NOMO-1 treated with DMSO at 0.1 percent for 48 hours (cell line): ENCODE measurements at regions not wholly inside any gene's neighbourhood (a gene's known extent, or its start where the extent isn't known, plus 50 kb on each side); places are given as distances from the start of the nearest gene placed in this dataset.
A peak's percentile ranks its signal among the peaks of the same experiment; 100 is the strongest.

ENCODE experiments used
- DNase-seq: peaks from one replicate; lab custom pipeline; 2025; ENCODE audit not compliant: unreplicated experiment; lab: John Stamatoyannopoulos, UW

DNA sequence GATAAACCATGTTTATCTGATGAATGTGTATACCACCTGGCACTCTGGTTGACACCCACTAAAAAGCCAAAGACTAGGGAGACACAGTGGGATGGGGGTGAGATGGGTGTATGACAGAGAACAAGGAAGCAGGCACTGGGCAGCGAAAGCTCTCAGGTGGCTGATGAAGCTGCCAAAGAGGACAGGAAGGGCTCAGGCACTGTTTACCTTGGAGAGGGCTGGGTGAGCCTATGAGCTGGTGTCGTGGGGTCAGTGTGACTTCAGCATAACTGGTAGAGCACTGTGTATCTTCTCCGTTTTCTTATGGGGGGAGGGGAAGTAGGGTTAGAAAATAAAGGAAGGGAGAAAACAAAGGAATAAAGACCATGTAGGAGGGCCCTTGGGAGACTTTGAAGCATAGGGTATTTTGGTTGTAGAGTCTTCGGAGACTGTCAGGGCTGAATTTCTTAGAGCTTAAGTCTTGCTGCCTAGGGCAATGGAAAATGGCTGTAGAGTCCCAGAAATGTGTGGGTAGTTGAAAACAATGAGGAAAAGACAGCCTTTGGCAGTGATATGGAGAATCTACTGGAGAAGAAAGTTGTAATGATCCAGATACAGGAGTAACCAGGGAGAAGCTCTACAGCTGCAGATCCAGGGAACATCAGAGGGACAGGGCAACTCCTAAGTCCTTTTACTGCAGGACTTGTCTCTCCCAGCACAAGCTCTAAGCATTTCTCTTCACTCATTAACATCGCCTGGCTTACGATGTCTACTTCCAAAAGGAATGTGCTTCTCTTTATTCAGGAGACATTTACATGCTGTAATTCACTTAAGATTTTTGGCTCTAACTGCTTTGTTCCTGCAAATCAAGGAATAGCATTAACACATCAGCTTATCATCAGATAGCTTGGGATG lies 120.0 kb downstream of the AQP4 start:
- DNase-seq = no peak

GRCh38 chr18:26741758-26742157 lies 123.7 kb downstream of the AQP4 start:
- no peak for DNase-seq

GRCh38 chr18:26741048-26741447 lies 124.5 kb downstream of the AQP4 start:
- DNase-seq = no peak

DNA sequence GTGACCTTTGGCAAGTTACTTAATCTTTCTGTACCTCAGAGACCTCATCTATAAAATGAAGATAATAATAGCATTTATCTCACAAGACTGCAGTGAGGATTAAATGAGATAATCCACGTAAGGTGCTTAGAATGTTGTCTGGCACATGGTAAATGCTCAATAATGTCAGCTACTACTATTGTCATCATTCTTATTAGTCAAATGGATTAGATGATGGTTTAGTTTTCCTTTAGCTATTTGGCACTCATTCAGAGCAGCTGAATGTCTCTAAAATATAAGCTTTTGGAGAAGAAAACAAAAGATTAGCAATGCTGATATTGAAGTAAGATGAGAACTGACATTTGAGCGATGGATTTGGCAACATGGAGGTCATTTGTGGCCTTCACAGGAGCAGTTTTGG lies 125.1 kb downstream of the AQP4 start:
- no peak for DNase-seq

GRCh38 chr18:26738706-26739105 lies 126.8 kb downstream of the AQP4 start:
- DNase-seq = peak; percentile 12

DNA sequence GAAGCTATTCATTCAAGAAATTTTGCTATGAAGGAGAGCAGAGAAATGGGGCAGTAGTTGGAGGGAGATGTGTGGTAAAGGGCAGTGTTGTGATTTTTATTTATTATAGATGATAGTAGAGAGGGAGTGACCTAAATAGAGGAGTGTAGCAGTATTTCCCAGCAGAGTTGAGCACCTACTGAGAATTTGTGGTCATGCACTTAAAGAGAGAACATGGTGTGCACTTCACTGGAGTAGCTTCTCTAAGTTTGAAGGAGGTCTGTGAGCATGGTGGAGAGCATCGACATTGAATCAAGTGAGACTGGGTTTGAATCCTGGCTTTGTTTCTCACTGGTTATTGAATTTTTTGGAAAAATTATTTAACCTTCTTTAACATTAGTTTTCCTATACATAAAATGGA lies 129.2 kb downstream of the AQP4 start:
- DNase-seq = no peak

DNA sequence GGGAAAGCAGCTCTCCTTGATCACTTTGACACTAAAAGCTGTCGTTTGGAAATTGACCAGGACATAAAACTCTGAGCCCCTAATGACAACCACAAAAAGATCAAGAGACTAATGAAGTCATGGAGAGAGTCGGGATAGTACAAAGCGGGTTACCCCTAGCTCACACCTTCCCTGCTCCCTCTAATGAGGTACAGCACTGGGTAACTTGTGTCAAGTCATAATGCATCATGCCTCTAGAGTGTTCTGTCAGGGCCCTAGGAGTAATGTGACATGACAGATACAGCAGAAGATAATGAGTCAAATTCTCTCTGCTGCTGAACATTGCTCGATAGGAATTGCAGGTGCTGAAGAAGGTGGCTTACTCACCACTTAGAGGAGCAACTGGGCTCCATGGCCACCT lies 130.7 kb downstream of the AQP4 start:
- DNase-seq = no peak

DNA sequence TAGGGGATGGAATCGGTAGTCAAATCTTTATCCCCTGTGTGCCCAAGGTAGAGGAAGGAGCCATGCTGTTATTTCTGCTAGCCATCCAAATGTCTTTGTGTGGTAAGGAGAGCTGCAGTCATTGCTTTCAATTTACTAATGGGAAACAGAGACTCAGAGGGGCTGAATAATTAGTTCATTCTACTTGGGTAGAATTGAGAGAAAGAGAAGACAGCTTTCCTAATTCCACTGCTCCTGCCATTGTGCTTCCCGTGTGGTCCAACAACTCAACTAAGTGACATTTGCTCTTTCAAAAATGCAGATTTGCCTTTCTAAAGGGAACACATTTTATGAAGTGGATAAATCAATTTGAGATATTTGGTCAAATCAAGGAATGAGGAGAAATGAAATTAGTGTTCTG lies 136.1 kb downstream of the AQP4 start:
- DNase-seq = no peak

DNA sequence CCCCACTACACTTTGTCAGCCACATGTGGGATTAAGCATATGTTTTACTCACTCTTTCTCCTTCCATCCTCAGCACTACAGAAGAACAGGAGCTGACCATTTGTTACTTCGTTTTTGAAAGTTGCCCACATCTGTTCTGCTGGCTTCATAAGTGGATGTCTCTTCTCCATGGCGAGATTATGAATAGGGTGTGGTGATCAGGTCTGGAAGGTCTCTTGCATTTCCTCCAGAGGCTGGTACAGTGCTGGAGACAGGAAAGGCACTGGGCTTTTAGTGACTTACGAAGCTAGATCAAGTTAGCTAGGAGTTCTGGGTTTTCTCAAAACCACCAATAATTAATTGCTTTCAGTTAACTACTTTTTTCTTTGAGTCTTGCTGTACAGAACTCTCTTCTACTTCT lies 136.5 kb downstream of the AQP4 start:
- no peak for DNase-seq

DNA sequence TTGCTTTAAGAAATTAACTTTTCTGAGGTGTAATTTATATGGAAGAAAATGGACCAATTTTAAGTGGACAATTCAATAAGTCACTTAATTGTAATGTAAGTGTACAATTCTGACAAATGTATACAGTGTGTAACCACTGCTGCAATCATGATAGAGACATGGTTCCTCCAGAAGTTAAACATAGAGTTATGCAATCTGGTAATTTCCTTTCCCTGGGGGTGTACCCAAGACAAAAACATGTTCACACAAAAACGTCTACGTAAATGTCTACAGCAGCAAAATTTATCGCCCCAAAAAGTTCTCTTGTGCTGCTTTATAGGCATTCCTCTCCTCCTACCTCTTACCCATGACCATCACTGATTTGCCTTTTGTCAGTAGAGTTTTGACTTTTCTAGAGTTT lies 141.5 kb downstream of the AQP4 start:
- DNase-seq = peak; percentile 68

GRCh38 chr18:26722565-26722931 lies 143.0 kb downstream of the AQP4 start:
- no peak for DNase-seq

DNA sequence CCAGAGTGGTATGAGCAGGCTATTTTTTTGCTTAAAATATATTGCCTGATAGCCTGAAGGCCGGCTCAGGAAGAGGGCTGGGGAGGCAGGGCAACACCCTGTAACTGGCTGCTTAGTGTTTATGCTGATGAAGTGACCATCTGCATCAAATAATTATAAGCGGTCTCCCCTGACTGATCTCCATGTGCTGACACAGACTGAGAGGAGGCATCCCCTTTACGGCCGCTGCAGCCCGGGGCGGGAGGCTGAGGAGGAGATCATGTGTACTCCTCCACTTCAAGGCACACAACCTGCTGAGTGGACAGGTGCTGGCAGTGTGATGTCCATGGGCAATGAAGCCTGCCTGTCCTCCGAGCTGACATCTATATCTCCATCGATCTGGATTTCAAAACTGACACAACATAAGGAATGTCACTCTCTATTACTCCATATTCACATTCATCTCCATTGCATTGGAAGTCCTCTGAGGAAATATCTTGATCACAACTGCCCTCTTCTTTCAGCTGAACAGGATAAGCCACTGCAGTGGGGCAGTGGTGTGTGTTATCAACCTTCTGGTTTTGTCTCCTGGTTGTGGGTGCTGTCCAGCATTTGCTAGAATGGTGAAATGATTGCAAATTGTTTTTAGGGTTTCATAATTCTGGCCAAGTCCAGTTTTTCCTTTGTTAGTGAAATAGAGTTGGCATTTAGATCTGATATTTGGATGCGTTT lies 143.5 kb downstream of the AQP4 start:
- no peak for DNase-seq

DNA sequence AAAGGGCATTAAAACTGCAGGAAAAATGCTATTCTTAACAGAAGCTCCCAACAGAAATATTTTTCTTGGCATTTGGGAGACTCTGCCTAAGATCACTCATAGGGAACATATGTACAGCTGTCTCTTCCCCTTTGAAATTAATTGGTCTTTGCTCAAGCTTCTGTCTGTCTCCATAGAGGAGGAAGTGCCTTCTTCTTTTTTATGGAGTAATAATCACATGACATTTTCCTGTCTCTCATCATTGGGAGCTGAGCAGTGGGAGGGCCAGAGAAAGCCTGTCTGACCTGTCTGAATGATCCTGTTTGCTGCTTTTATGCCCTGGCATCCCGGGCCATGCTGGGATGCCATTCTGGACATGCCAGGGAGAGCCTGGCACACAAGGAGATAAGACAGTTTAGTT lies 145.6 kb downstream of the AQP4 start:
- peak; percentile 71 for DNase-seq

- DNase-seq = no peak
Observed at GRCh38 chr18:26717123-26717719, 148.3 kb downstream of the AQP4 start.

GRCh38 chr18:26714739-26715138 lies 150.8 kb downstream of the AQP4 start:
- DNase-seq = no peak

DNA sequence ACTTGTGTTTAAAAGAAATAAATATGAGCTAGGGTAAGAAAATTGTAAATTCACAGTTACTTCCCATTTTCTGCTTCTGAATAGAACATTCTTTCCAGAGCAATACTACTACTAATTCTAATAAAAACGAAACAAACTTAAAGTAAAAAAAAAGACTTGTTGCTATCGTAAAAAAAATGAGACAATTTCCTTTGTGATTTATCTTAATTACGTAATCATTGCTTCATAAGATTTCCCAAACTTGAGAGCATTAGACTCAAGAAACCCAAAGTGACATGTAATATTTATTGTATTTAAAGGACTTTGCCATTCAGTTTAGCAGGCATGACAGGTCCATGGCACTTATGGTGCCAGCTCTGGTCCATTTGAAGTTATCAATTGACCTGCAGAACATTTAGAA lies 153.8 kb downstream of the AQP4 start:
- DNase-seq = peak; percentile 66

- DNase-seq = peak; percentile 99
Observed at GRCh38 chr18:26710470-26711096, 154.9 kb downstream of the AQP4 start.

DNA sequence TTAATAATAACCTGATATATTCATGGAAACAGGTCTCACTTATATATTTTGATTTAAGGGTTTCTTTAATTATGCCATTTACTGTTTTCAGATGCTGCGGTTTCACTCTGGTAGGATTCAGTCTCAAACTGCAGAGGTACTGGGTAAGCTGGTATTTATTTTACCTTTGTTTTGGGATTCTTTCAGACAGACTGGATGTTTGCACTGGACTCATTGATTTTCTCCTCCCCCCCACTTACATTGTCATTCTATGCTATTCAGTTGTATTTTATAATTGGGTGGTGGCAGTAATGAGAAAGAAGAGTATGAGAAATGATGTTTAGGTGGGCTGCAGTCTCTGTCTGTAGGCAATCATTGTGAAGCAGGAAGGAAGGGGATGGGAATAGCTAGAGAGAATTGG lies 155.6 kb downstream of the AQP4 start:
- no peak for DNase-seq

GRCh38 chr18:26708806-26709716 lies 156.4 kb downstream of the AQP4 start:
- DNase-seq = peak; percentile 84

DNA sequence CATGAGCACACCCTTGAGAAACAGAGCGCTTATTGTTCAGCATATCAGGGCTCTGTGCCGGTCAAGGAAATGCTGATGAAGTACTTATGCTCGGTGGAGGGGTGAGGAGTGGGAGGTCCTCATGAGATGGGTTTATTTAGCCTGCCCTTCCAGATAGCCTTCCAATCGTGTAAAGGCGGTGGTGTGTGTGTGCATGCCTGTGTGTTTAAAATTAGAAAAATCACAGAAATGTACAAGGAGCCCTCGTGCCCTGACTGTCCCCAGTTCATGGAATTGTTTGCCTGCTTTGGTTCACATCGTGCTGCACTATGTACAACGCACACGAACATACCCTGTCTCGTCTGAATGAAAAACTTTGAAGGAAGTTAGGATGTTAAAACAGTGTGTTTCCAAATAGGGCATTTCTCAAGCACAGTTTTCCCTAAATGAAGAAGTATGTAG lies 158.6 kb downstream of the AQP4 start:
- DNase-seq = peak; percentile 47

- DNase-seq = no peak
Observed at GRCh38 chr18:26705757-26706156, 157.4 kb upstream of the KCTD1 start.
